ENCODE measurements at regions not wholly inside any gene's neighbourhood (a gene's known extent, or its start where the extent isn't known, plus 50 kb on each side); places are given as distances from the start of the nearest gene placed in this dataset.

- TF ChIP-seq CHD7 (IDR thresholded peaks at IDR 0.05; ENCODE audit: insufficient replicate concordance, low read length) (no peak), SP1 (IDR thresholded peaks at IDR 0.05; ENCODE audit: low read depth, low read length) (no peak), SIN3A (conservative IDR thresholded peaks at IDR 0.05 in 1 of 2, IDR thresholded peaks at IDR 0.05 in 1 of 2; ENCODE audit: low read depth in 1 of 2, low read length in 2 of 2) (no peak), GTF2F1 (IDR thresholded peaks at IDR 0.05; ENCODE audit: borderline replicate concordance, low read depth, low read length) (no peak), ATF3 (IDR thresholded peaks at IDR 0.05; ENCODE audit: insufficient read depth, low read depth, low read length) (no peak), HDAC2 (IDR thresholded peaks at IDR 0.05; ENCODE audit: borderline replicate concordance in 1 of 2, low read depth in 2 of 2, low read length in 2 of 2) (no peak), CTCF (IDR thresholded peaks at IDR 0.05; ENCODE audit: control extremely low read depth in 1 of 3, insufficient read depth in 1 of 3, low read depth in 1 of 3, low read length in 3 of 3) (no peak), MAX (IDR thresholded peaks at IDR 0.05) (no peak)
Measured at GRCh38 chr20:12413116-12413515, 495.4 kb downstream of the BTBD3 start (continued).

All from H1 (cell line).